Natural killer cell (primary cell): ENCODE measurements at regions not wholly inside any gene's neighbourhood (a gene's known extent, or its start where the extent isn't known, plus 50 kb on each side); places are given as distances from the start of the nearest gene placed in this dataset.

Source experiments
- ATAC-seq, 3 donors: fragments of 150-1000 bp in 2 of 3; fragments of 200-7000 bp in 1 of 3; cut with Tn5 transposase; 1 replicate in 1 of 3; 2 replicates in 2 of 3; pipeline ENCODE4 v1.10.0; 2021; ENCODE audit warnings: mild to moderate bottlenecking in 2 of 3, moderate library complexity in 2 of 3
- DNase-seq, 2 donors: peaks; one replicate each; pipeline versions ENCODE4 v3.0.0 to v3.0.0-alpha.2; 2013 to 2021; ENCODE audit warnings: mixed read lengths in 1 of 2
- H3K27ac ChIP-seq: one replicate; pipeline ENCODE4 v1.5.1; 2013; ENCODE audit warnings: mild to moderate bottlenecking, low read length
- H3K27me3 ChIP-seq: one replicate; pipeline ENCODE4 v1.6.1; 2013; ENCODE audit warnings: low read length; ENCODE audit not compliant: control insufficient read depth, insufficient read depth
- H3K36me3 ChIP-seq: one replicate; pipeline ENCODE4 v1.6.1; 2013; ENCODE audit warnings: low read length; ENCODE audit not compliant: control insufficient read depth, insufficient read depth
- H3K4me1 ChIP-seq: one replicate; pipeline ENCODE4 v1.6.1; 2013; ENCODE audit warnings: low read length; ENCODE audit not compliant: control insufficient read depth, insufficient read depth
- H3K4me3 ChIP-seq: one replicate; pipeline ENCODE4 v1.5.1; 2013; ENCODE audit warnings: low read length
- H3K9me3 ChIP-seq: one replicate; pipeline ENCODE4 v1.6.1; 2013; ENCODE audit warnings: low read length; ENCODE audit not compliant: control insufficient read depth, insufficient read depth
- H3K27ac Mint-ChIP-seq, 2 donors: one replicate each; pipeline ENCODE4 v1.8.0; 2022; ENCODE audit warnings: mild to moderate bottlenecking in 2 of 2, mixed read lengths in 2 of 2, moderate library complexity in 1 of 2
- H3K27me3 Mint-ChIP-seq, 2 donors: one replicate each; pipeline ENCODE4 v1.8.0; 2022; ENCODE audit warnings: low read depth in 2 of 2, mixed read lengths in 2 of 2
- H3K36me3 Mint-ChIP-seq: one replicate; pipeline ENCODE4 v1.8.0; 2022; ENCODE audit warnings: mixed read lengths
- H3K4me1 Mint-ChIP-seq, 2 donors: one replicate each; pipeline ENCODE4 v1.8.0; 2022; ENCODE audit warnings: mixed read lengths in 2 of 2
- H3K4me3 Mint-ChIP-seq: one replicate; pipeline ENCODE4 v1.8.0; 2022; ENCODE audit warnings: mild to moderate bottlenecking, moderate library complexity, mixed read lengths
- H3K9me3 Mint-ChIP-seq, 2 donors: one replicate each; pipeline ENCODE4 v1.8.0; 2022; ENCODE audit warnings: mixed read lengths in 2 of 2
- CTCF ChIP-seq: fragments of 200-600 bp; IDR thresholded peaks from one replicate; pipeline ENCODE4 v1.8.0; 2022; ENCODE audit warnings: antibody characterized with exemption
- WGBS: methylation state at CpG from one replicate; pipeline ENCODE4 v1.1.7; 2013; ENCODE audit warnings: missing lambda C conversion rate; ENCODE audit not compliant: insufficient coverage; 5-methylcytosine and 5-hydroxymethylcytosine counted together
- intact Hi-C: fragments of 100-400 bp; cut with micrococcal nuclease; formaldehyde crosslinking; loops from one replicate; pipeline ENCODE4 v1.14.2; 2022

DNA sequence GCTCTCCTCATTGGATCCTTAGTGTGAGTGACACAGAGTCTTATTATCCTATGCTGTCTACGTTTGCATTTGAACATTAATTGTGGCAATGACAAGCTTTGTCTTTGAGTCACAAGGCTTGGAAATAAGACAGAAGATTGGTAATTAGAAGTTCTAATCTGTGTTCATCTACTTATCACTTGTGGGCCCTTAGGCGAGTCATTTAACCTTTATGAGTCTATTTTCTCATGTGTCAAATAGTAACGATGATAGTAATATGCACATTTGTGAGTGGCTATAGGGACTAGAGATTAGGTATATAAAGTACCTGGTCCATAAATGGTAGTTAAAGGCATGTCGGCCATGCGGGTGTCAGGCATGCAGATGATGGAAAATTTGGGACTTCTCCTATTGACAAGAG is 105.6 kb upstream of the NABP1 start:
- WGBS, result 91% methylated on average over 5 of the region's 5 CpGs
- Histone ChIP-seq H3K9me3 (no peaks in the 10 kb centered on the region), H3K36me3 (no peaks in the 10 kb centered on the region), H3K4me1 (peaks cover 10% of the 10 kb centered on the region), H3K27ac (no peak overlapping the region), H3K27me3 (peaks cover 14% of the 10 kb centered on the region), H3K4me3 (no peak overlapping the region)
- H3K36me3 Mint-ChIP-seq, result no peaks in the 10 kb centered on the region
- no peak for TF ChIP-seq CTCF
- no peak overlapping the region for H3K27ac Mint-ChIP-seq
- ATAC-seq, result no peak
- intact Hi-C loops, result no loop called here
- no peak for DNase-seq
- H3K9me3 Mint-ChIP-seq, result no peaks in the 10 kb centered on the region
- no peak overlapping the region for H3K4me3 Mint-ChIP-seq
- H3K27me3 Mint-ChIP-seq, result peaks cover 55 to 95% of the 10 kb centered on the region in 2 donors
- H3K4me1 Mint-ChIP-seq, result peaks cover 16 to 17% of the 10 kb centered on the region in 2 donors

DNA sequence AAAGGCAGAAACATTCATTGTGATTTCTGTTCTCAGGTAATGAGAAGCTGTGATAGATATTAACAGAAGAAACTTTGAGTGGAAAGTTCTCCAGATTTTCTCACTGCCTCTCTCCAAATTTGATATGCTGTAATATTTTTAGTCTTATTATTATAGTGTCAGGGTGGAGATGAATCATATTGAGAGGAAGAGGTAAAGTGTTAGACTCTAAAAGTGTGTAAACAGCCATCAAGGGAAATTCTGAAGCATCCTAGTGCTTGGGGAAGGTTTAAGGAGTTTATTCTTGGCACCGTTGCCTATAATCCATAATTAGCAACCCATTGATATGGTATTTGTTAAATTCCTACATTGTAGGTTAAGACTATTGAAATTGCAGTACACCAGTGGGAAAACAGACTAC is 104.7 kb upstream of the NABP1 start:
- Mint-ChIP-seq H3K27me3 (peaks cover 55 to 93% of the 10 kb centered on the region in 2 donors), H3K36me3 (no peaks in the 10 kb centered on the region), H3K4me3 (no peak overlapping the region), H3K9me3 (no peaks in the 10 kb centered on the region), H3K27ac (no peak overlapping the region), H3K4me1 (peaks cover 16 to 17% of the 10 kb centered on the region in 2 donors)
- H3K4me1 ChIP-seq, result peaks cover 10% of the 10 kb centered on the region
- DNase-seq, result no peak
- WGBS, result no CpG with 5 or more reads among the region's 1 CpG
- H3K27me3 ChIP-seq, result peaks cover 14% of the 10 kb centered on the region
- no peak for ATAC-seq
- H3K36me3 ChIP-seq, result no peaks in the 10 kb centered on the region
- no peak overlapping the region for H3K4me3 ChIP-seq
- no peak overlapping the region for H3K27ac ChIP-seq
- no peak for TF ChIP-seq CTCF
- intact Hi-C loops, result no loop called here
- no peaks in the 10 kb centered on the region for H3K9me3 ChIP-seq

GRCh38 chr2:191574232-191574631 is 103.7 kb upstream of the NABP1 start:
- WGBS, result 100% methylated on average over 2 of the region's 2 CpGs

More at GRCh38 chr2:191574232-191574631, 103.7 kb upstream of the NABP1 start:
- no peaks in the 10 kb centered on the region for H3K9me3 Mint-ChIP-seq
- no peak overlapping the region for H3K4me3 Mint-ChIP-seq
- ATAC-seq (no peak), DNase-seq (no peak)
- no peak overlapping the region for H3K4me3 ChIP-seq
- no peaks in the 10 kb centered on the region for H3K36me3 Mint-ChIP-seq
- peaks cover 16 to 17% of the 10 kb centered on the region in 2 donors for H3K4me1 Mint-ChIP-seq
- H3K27ac ChIP-seq, result no peak overlapping the region
- no peak overlapping the region for H3K27ac Mint-ChIP-seq
- peaks cover 52 to 92% of the 10 kb centered on the region in 2 donors for H3K27me3 Mint-ChIP-seq
- H3K27me3 ChIP-seq, result peaks cover 10% of the 10 kb centered on the region
- H3K9me3 ChIP-seq, result no peaks in the 10 kb centered on the region
- intact Hi-C loops, result no loop called here
- no peaks in the 10 kb centered on the region for H3K36me3 ChIP-seq
- peaks cover 7% of the 10 kb centered on the region for H3K4me1 ChIP-seq
- TF ChIP-seq CTCF, result no peak
